GM12878 (cell line): ENCODE measurements at regions not wholly inside any gene's neighbourhood (a gene's known extent, or its start where the extent isn't known, plus 50 kb on each side); places are given as distances from the start of the nearest gene placed in this dataset.

Experiments
- BACH1 ChIP-seq: fragments of 450-650 bp; IDR thresholded peaks from 2 replicates; pipeline ENCODE4 v1.6.1; 2017; ENCODE audit warnings: mild to moderate bottlenecking, borderline replicate concordance
- CEBPB ChIP-seq, 2 experiments: fragments of 150-350 bp in 1 of 2; IDR thresholded peaks; 2 replicates each; pipeline ENCODE4 v1.6.1; 2012 to 2014; ENCODE audit warnings: low read depth in 2 of 2, low read length in 2 of 2, borderline replicate concordance in 1 of 2, inconsistent platforms in 1 of 2
- MYC ChIP-seq: IDR thresholded peaks from 2 replicates; pipeline ENCODE4 v1.6.1; 2011; ENCODE audit warnings: mild to moderate bottlenecking, low read length, moderate library complexity, inconsistent platforms; ENCODE audit not compliant: insufficient read depth, insufficient replicate concordance, insufficient read length, severe bottlenecking
- NBN ChIP-seq: fragments of 450-650 bp; IDR thresholded peaks from 2 replicates; pipeline ENCODE4 v1.6.1; 2016
- POLR2A ChIP-seq: IDR thresholded peaks from 2 replicates; pipeline ENCODE4 v1.6.1; 2011; ENCODE audit warnings: low read depth, mild to moderate bottlenecking, low read length
- POLR2AphosphoS5 ChIP-seq: IDR thresholded peaks from 2 replicates; pipeline ENCODE4 v1.6.1; 2011; ENCODE audit warnings: mild to moderate bottlenecking, low read length, inconsistent platforms
- RUNX3 ChIP-seq: IDR thresholded peaks from 2 replicates; pipeline ENCODE4 v1.6.1; 2012; ENCODE audit warnings: low read length, inconsistent platforms
- ZBTB33 ChIP-seq: fragments of 450-650 bp; IDR thresholded peaks from 2 replicates; pipeline ENCODE4 v1.6.1; 2017; ENCODE audit warnings: mild to moderate bottlenecking
- ZNF217 ChIP-seq: fragments of 450-650 bp; IDR thresholded peaks from 2 replicates; pipeline ENCODE4 v1.6.1; 2017; ENCODE audit warnings: antibody characterized with exemption, mild to moderate bottlenecking

- TF ChIP-seq ZBTB33 (no peak), ZNF217 (no peak), BACH1 (no peak), NBN (no peak), RUNX3 (no peak), CEBPB (IDR thresholded peaks at IDR 0.05; ENCODE audit: borderline replicate concordance in 1 of 2, low read depth in 2 of 2, low read length in 2 of 2) (no peak), POLR2A (no peak), POLR2AphosphoS5 (no peak), MYC (no peak)
Measured at GRCh38 chr9:102767076-102767475, 228.1 kb upstream of the CYLC2 start.
